GM23248 (cell line): ENCODE measurements at regions not wholly inside any gene's neighbourhood (a gene's known extent, or its start where the extent isn't known, plus 50 kb on each side); places are given as distances from the start of the nearest gene placed in this dataset.
"Not testable (repeated sequence)": the region's sequence is repeated elsewhere in the genome, so short reads cannot be mapped to it uniquely, and the experiment has no call there.

ENCODE experiments used
- DNase-seq: peaks from one replicate; pipeline ENCODE4 v3.0.0-alpha.2; 2015
- H2AFZ ChIP-seq: fragments of 200-600 bp; sonication (generic); 2 replicates; pipeline ENCODE4 v1.6.1; 2016; ENCODE audit warnings: antibody characterized with exemption
- H3F3A ChIP-seq: fragments of 200-600 bp; sonication (generic); 2 replicates; pipeline ENCODE4 v1.6.1; 2016; ENCODE audit warnings: mild to moderate bottlenecking, antibody characterized with exemption, mixed run types; ENCODE audit not compliant: insufficient read depth
- H3K27ac ChIP-seq: fragments of 200-600 bp; sonication (generic); 2 replicates; pipeline ENCODE4 v1.5.1; 2016; ENCODE audit warnings: mild to moderate bottlenecking
- H3K27me3 ChIP-seq: fragments of 200-600 bp; sonication (generic); replicated peaks from 2 replicates; pipeline ENCODE4 v1.6.1; 2016; ENCODE audit warnings: mild to moderate bottlenecking; ENCODE audit not compliant: insufficient read depth
- H3K36me3 ChIP-seq: fragments of 200-600 bp; sonication (generic); 2 replicates; pipeline ENCODE4 v1.6.1; 2016; ENCODE audit warnings: low read depth, mild to moderate bottlenecking
- H3K4me1 ChIP-seq: fragments of 200-600 bp; sonication (generic); 2 replicates; pipeline ENCODE4 v1.6.1; 2016; ENCODE audit warnings: mild to moderate bottlenecking; ENCODE audit not compliant: insufficient read depth
- H3K4me2 ChIP-seq: fragments of 200-600 bp; sonication (generic); one replicate; pipeline ENCODE4 v1.6.1; 2016; ENCODE audit warnings: mild to moderate bottlenecking; ENCODE audit not compliant: unreplicated experiment
- H3K4me3 ChIP-seq: fragments of 200-600 bp; sonication (generic); 2 replicates; pipeline ENCODE4 v1.5.1; 2016; ENCODE audit warnings: mild to moderate bottlenecking
- H3K79me2 ChIP-seq: fragments of 200-600 bp; sonication (generic); 2 replicates; pipeline ENCODE4 v1.6.1; 2016; ENCODE audit warnings: mild to moderate bottlenecking; ENCODE audit not compliant: insufficient read depth
- H3K9ac ChIP-seq: fragments of 200-600 bp; sonication (generic); 2 replicates; pipeline ENCODE4 v1.6.1; 2016; ENCODE audit warnings: mild to moderate bottlenecking
- H3K9me2 ChIP-seq: fragments of 200-600 bp; sonication (generic); 2 replicates; pipeline ENCODE4 v1.6.1; 2016; ENCODE audit warnings: mixed run types, mild to moderate bottlenecking, moderate library complexity; ENCODE audit not compliant: insufficient read depth
- H3K9me3 ChIP-seq: fragments of 200-600 bp; sonication (generic); one replicate; pipeline ENCODE4 v1.6.1; 2017; ENCODE audit warnings: low read depth
- H4K20me1 ChIP-seq: fragments of 200-600 bp; sonication (generic); 2 replicates; pipeline ENCODE4 v1.6.0; 2016; ENCODE audit not compliant: insufficient read depth
- EZH2 ChIP-seq: fragments of 200-600 bp; sonication (generic); IDR thresholded peaks from 2 replicates; pipeline ENCODE4 v1.6.1; 2018; ENCODE audit warnings: antibody characterized with exemption, mild to moderate bottlenecking; ENCODE audit not compliant: insufficient read depth, poor library complexity, severe bottlenecking
- EZH2phosphoT487 ChIP-seq: fragments of 200-600 bp; sonication (generic); IDR thresholded peaks from 2 replicates; pipeline ENCODE4 v1.6.1; 2018; ENCODE audit warnings: antibody characterized with exemption, moderate library complexity, mild to moderate bottlenecking, low read depth; ENCODE audit not compliant: insufficient read depth
- WGBS, 2 experiments: methylation state at CpG; one replicate each; pipeline ENCODE4 v1.1.6; 2015 to 2017; ENCODE audit warnings: low lambda C conversion rate in 2 of 2, low coverage in 1 of 2; ENCODE audit errors: missing lambda C conversion rate in 2 of 2; 5-methylcytosine and 5-hydroxymethylcytosine counted together
- in situ Hi-C: fragments of 300-500 bp; cut with MboI; formaldehyde crosslinking; loops from 2 replicates; pipeline ENCODE4 v1.15.0; 2020

DNA sequence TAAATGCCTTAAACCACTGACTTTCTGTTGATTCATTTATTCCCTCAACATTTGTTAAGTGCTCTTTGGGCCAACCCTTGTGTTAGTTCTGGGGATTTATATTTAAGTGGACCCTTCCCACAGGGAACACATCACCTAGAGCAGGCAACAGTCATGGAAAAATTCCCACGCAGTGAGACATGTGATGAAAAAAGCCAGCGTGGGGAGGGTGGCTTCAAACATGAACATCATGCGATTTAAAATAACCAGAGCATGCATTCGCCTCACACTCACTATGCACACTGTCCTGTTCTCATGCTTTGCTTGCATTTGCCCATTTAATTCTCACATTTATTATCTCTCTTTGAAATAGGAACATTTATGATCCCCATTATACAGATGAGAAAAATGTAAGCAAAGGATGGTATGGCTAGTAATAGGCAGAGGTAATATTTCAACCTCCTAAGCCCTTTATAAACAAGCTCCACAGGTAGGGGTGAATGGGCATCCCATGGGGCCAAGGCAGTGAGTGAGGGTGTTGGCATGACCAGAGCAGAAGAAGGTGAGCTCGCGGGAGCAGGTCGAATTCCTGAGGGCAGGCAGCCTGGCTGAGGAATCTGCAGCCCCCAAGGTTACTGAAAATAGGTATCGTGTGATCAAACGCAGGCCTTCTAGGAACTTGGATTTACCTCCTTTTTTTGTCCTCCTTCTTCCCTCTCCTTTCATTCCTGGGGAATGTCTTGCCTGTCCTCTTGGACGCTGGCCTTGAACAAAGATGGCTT is 297.8 kb downstream of the MYCN start:
- no peaks in the 10 kb centered on the region for H4K20me1 ChIP-seq
- no peaks in the 10 kb centered on the region for H3K9me3 ChIP-seq
- no peaks in the 10 kb centered on the region for H3K9me2 ChIP-seq
- no peaks in the 10 kb centered on the region for H3K36me3 ChIP-seq
- no peak overlapping the region for H3K4me3 ChIP-seq
- no peak overlapping the region for H2AFZ ChIP-seq
- H3K79me2 ChIP-seq = no peaks in the 10 kb centered on the region
- no peaks in the 10 kb centered on the region for H3F3A ChIP-seq
- no peaks in the 10 kb centered on the region for H3K4me1 ChIP-seq
- no peak overlapping the region for H3K27ac ChIP-seq
- in situ Hi-C loops = no loop called here
- WGBS, 2 experiments = 37 to 39% methylated on average over 10 of the region's 10 CpGs
- H3K9ac ChIP-seq = no peak overlapping the region
- no peaks in the 10 kb centered on the region for H3K27me3 ChIP-seq
- no peak for DNase-seq
- TF ChIP-seq EZH2 (no peak), EZH2phosphoT487 (no peak)
- H3K4me2 ChIP-seq = no peak overlapping the region

DNA sequence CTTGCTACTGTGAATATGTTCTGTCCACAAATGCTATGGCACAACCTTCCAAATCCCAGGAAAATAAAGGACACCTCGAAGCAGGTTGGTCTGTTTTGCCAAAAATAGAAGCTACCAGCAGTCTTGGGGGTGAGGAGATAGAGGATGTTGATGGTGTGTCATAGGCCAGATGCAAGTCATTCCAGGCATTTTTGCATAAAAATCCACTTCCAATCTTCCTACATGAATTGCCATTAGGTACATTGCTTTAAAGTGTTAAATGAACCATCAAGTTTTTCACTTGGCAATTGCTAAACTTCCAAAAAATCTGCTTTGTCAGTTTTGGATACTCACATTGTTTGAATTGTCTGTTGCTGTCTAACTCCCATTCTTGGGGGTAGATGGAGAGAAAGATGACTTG is 295.4 kb downstream of the MYCN start:
- H4K20me1 ChIP-seq = no peaks in the 10 kb centered on the region
- WGBS, 2 experiments = 4 to 9% methylated on average over 1 of the region's 1 CpG
- in situ Hi-C loops = no loop called here
- TF ChIP-seq EZH2 (no peak), EZH2phosphoT487 (no peak)
- H3K4me1 ChIP-seq = no peaks in the 10 kb centered on the region
- no peak overlapping the region for H3K4me3 ChIP-seq
- no peaks in the 10 kb centered on the region for H3K36me3 ChIP-seq
- H3K9me2 ChIP-seq = no peaks in the 10 kb centered on the region
- H2AFZ ChIP-seq = no peak overlapping the region
- H3F3A ChIP-seq = no peaks in the 10 kb centered on the region
- DNase-seq = no peak
- no peaks in the 10 kb centered on the region for H3K9me3 ChIP-seq
- H3K27me3 ChIP-seq = no peaks in the 10 kb centered on the region
- H3K9ac ChIP-seq = no peak overlapping the region
- H3K4me2 ChIP-seq = no peak overlapping the region
- no peak overlapping the region for H3K27ac ChIP-seq
- H3K79me2 ChIP-seq = no peaks in the 10 kb centered on the region

DNA sequence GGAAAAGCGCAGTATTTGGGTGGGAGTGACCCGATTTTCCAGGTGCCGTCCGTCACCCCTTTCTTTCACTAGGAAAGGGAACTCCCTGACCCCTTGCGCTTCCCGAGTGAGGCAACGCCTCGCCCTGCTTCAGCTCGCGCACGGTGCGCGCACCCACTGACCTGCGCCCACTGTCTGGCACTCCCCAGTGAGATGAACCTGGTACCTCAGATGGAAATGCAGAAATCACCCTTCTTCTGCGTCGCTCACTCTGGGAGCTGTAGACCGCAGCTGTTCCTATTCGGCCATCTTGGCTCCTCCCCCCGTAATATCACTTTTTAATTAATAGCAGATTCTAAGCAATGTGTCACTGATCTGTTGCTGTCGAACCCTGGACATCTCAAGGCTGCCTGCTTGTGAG is 294.9 kb downstream of the MYCN start:
- H4K20me1 ChIP-seq, H3K36me3 ChIP-seq, H3K4me1 ChIP-seq, H3K4me3 ChIP-seq, H2AFZ ChIP-seq, H3K27ac ChIP-seq, H3K9me2 ChIP-seq, in situ Hi-C loops, DNase-seq, H3K79me2 ChIP-seq, H3K4me2 ChIP-seq, H3K27me3 ChIP-seq, H3K9ac ChIP-seq, H3K9me3 ChIP-seq, H3F3A ChIP-seq: not testable (repeated sequence)
- WGBS, 2 experiments = 50 to 57% methylated on average over 13 to 20 of the region's 20 CpGs

DNA sequence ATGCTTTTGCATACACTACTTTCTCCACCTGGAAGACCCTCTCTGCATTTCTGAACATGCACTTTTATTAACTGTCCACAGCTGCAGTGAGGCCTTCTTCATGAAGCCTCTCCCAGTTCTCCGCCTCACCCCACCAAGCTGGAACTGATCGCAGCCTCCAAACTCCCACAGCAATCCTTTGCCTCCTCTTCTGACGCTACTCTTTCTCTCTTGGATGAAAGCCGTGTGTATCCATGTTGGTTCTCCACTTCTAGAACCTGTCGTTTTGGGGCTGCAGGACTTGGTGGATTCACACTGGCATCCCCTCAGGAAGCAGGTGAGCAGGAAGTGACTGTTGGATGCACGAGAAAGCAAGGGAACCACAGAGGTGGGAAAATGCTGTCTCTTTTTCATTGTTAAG is 288.6 kb downstream of the MYCN start:
- no peak overlapping the region for H3K4me2 ChIP-seq
- no peaks in the 10 kb centered on the region for H3K9me3 ChIP-seq
- H3K4me3 ChIP-seq = no peak overlapping the region
- 27 to 36% methylated on average over 6 of the region's 6 CpGs for WGBS, 2 experiments
- H3K4me1 ChIP-seq = no peaks in the 10 kb centered on the region
- in situ Hi-C loops = no loop called here
- H3F3A ChIP-seq = no peaks in the 10 kb centered on the region
- H3K79me2 ChIP-seq = no peaks in the 10 kb centered on the region
- H3K27me3 ChIP-seq = no peaks in the 10 kb centered on the region
- H3K36me3 ChIP-seq = no peaks in the 10 kb centered on the region
- H3K9me2 ChIP-seq = no peaks in the 10 kb centered on the region
- H3K27ac ChIP-seq = no peak overlapping the region
- DNase-seq = no peak
- no peak overlapping the region for H3K9ac ChIP-seq
- TF ChIP-seq EZH2phosphoT487 = no peak
- no peak for TF ChIP-seq EZH2
- H2AFZ ChIP-seq = no peak overlapping the region
- no peaks in the 10 kb centered on the region for H4K20me1 ChIP-seq

DNA sequence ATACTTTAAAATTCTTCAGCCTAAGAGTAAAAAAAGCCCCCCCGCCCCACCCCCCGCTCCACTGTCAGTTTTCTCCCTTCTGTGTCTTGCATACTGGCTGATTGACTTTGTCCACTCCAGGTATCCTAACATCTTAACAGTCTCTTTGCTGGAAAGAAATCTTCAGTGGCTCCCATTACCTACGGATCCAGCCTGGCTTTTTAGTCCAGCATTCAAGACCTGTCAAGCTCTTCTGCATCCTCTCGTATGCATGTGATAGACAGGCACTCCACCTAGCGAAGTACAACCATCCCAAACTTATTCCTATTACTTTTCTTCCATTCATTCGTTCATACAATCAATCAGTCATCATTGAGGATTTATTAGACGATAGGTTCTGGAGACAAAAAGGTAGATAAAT is 288.1 kb downstream of the MYCN start:
- Histone ChIP-seq H3K9ac (no peak overlapping the region), H3K4me2 (no peak overlapping the region), H3K9me2 (no peaks in the 10 kb centered on the region), H3K4me3 (no peak overlapping the region), H2AFZ (no peak overlapping the region), H3K4me1 (no peaks in the 10 kb centered on the region), H4K20me1 (no peaks in the 10 kb centered on the region), H3K27ac (no peak overlapping the region), H3K9me3 (no peaks in the 10 kb centered on the region), H3K36me3 (no peaks in the 10 kb centered on the region), H3F3A (no peaks in the 10 kb centered on the region), H3K79me2 (no peaks in the 10 kb centered on the region), H3K27me3 (no peaks in the 10 kb centered on the region)
- WGBS, 2 experiments = 30 to 40% methylated on average over 7 of the region's 7 CpGs
- in situ Hi-C loops = no loop called here
- no peak for TF ChIP-seq EZH2phosphoT487
- TF ChIP-seq EZH2 = no peak
- DNase-seq = no peak
